Hepatocyte (in vitro differentiated cells): ENCODE measurements at regions not wholly inside any gene's neighbourhood (a gene's known extent, or its start where the extent isn't known, plus 50 kb on each side); places are given as distances from the start of the nearest gene placed in this dataset.
"Not testable (repeated sequence)": the region's sequence is repeated elsewhere in the genome, so short reads cannot be mapped to it uniquely, and the experiment has no call there.

Experiments used
- DNase-seq: peaks from one replicate; pipeline ENCODE4 v3.0.0-alpha.2; 2016; ENCODE audit warnings: low spot score
- H2AFZ ChIP-seq: fragments of 200-600 bp; sonication (generic); 2 replicates; pipeline ENCODE4 v1.6.0; 2016; ENCODE audit warnings: antibody characterized with exemption, mild to moderate bottlenecking
- H3K27ac ChIP-seq: fragments of 200-600 bp; sonication (generic); 2 replicates; pipeline ENCODE4 v1.5.1; 2016; ENCODE audit warnings: mild to moderate bottlenecking
- H3K27me3 ChIP-seq: fragments of 200-600 bp; sonication (generic); 2 replicates; pipeline ENCODE4 v1.6.1; 2016
- H3K36me3 ChIP-seq: fragments of 200-600 bp; sonication (generic); replicated peaks from 2 replicates; pipeline ENCODE4 v1.5.1; 2016; ENCODE audit warnings: low read depth; ENCODE audit not compliant: insufficient read depth
- H3K4me1 ChIP-seq: fragments of 200-600 bp; sonication (generic); 2 replicates; pipeline ENCODE4 v1.5.1; 2016; ENCODE audit warnings: mild to moderate bottlenecking, moderate library complexity; ENCODE audit not compliant: insufficient read depth
- H3K4me2 ChIP-seq: fragments of 200-600 bp; sonication (generic); 2 replicates; pipeline ENCODE4 v1.6.0; 2016
- H3K4me3 ChIP-seq: fragments of 200-600 bp; sonication (generic); 2 replicates; pipeline ENCODE4 v1.5.1; 2016; ENCODE audit warnings: mild to moderate bottlenecking
- H3K79me2 ChIP-seq: fragments of 200-600 bp; sonication (generic); 2 replicates; pipeline ENCODE4 v1.6.0; 2017; ENCODE audit warnings: mild to moderate bottlenecking
- H3K9me2 ChIP-seq: fragments of 200-600 bp; sonication (generic); replicated peaks from 2 replicates; pipeline ENCODE4 v1.6.0; 2017; ENCODE audit warnings: mild to moderate bottlenecking; ENCODE audit not compliant: insufficient read depth
- H3K9me3 ChIP-seq: fragments of 200-600 bp; sonication (generic); 2 replicates; pipeline ENCODE4 v1.5.1; 2016; ENCODE audit warnings: low read depth, mild to moderate bottlenecking
- H4K20me1 ChIP-seq: fragments of 200-600 bp; sonication (generic); 2 replicates; pipeline ENCODE4 v1.6.0; 2016; ENCODE audit warnings: mild to moderate bottlenecking; ENCODE audit not compliant: insufficient read depth, poor library complexity, severe bottlenecking
- CTCF ChIP-seq: fragments of 200-600 bp; sonication (generic); IDR thresholded peaks from 2 replicates; pipeline ENCODE4 v1.5.1; 2016; ENCODE audit warnings: antibody characterized with exemption, mild to moderate bottlenecking; ENCODE audit not compliant: poor library complexity
- EZH2 ChIP-seq: fragments of 200-600 bp; sonication (generic); IDR thresholded peaks from 2 replicates; pipeline ENCODE4 v1.6.1; 2016; ENCODE audit warnings: antibody characterized with exemption, mild to moderate bottlenecking, borderline replicate concordance
- EZH2phosphoT487 ChIP-seq: fragments of 200-600 bp; sonication (generic); IDR thresholded peaks from one replicate; pipeline ENCODE4 v1.6.1; 2018; ENCODE audit warnings: antibody characterized with exemption, mild to moderate bottlenecking, low read depth, moderate library complexity; ENCODE audit not compliant: unreplicated experiment, severe bottlenecking
- whole genome bisulfite sequencing: methylation state at CpG from one replicate; pipeline ENCODE4 v1.1.6; 2016; ENCODE audit warnings: low lambda C conversion rate; ENCODE audit errors: missing lambda C conversion rate; 5-methylcytosine and 5-hydroxymethylcytosine counted together

GRCh38 chr21:33139084-33139483 is 69.1 kb downstream of the OLIG1 start:
- H3K9me3 ChIP-seq, result no peaks in the 10 kb centered on the region
- DNase-seq, result no peak
- H3K4me1 ChIP-seq, result no peaks in the 10 kb centered on the region
- H3K27me3 ChIP-seq, result peaks cover 4% of the 10 kb centered on the region
- H3K36me3 ChIP-seq, result no peaks in the 10 kb centered on the region
- no peak overlapping the region for H3K4me2 ChIP-seq
- H4K20me1 ChIP-seq, result no peaks in the 10 kb centered on the region
- H3K4me3 ChIP-seq, result no peak overlapping the region
- WGBS, result 82% methylated on average over 18 of the region's 18 CpGs
- H3K9me2 ChIP-seq, result no peaks in the 10 kb centered on the region
- no peak overlapping the region for H2AFZ ChIP-seq
- H3K79me2 ChIP-seq, result no peaks in the 10 kb centered on the region
- no peak overlapping the region for H3K27ac ChIP-seq
- TF ChIP-seq EZH2phosphoT487 (no peak), CTCF (no peak), EZH2 (no peak)

GRCh38 chr21:33140288-33140687 is 70.3 kb downstream of the OLIG1 start:
- H2AFZ ChIP-seq, result no peak overlapping the region
- no peaks in the 10 kb centered on the region for H3K4me1 ChIP-seq
- no peaks in the 10 kb centered on the region for H3K79me2 ChIP-seq
- H3K4me2 ChIP-seq, result no peak overlapping the region
- WGBS, result 72% methylated on average over 2 of the region's 2 CpGs
- DNase-seq, result no peak
- TF ChIP-seq EZH2, result no peak
- TF ChIP-seq EZH2phosphoT487, result no peak
- no peak for TF ChIP-seq CTCF
- no peak overlapping the region for H3K27ac ChIP-seq
- H3K9me2 ChIP-seq, result no peaks in the 10 kb centered on the region
- H4K20me1 ChIP-seq, result no peaks in the 10 kb centered on the region
- H3K27me3 ChIP-seq, result no peaks in the 10 kb centered on the region
- no peaks in the 10 kb centered on the region for H3K36me3 ChIP-seq
- H3K4me3 ChIP-seq, result no peak overlapping the region
- H3K9me3 ChIP-seq, result no peaks in the 10 kb centered on the region

GRCh38 chr21:33146467-33146866 is 76.5 kb downstream of the OLIG1 start:
- no peak overlapping the region for H3K4me2 ChIP-seq
- no peaks in the 10 kb centered on the region for H4K20me1 ChIP-seq
- H3K27me3 ChIP-seq, result peaks cover 17% of the 10 kb centered on the region
- 83% methylated on average over 4 of the region's 4 CpGs for WGBS
- H3K9me3 ChIP-seq, result no peaks in the 10 kb centered on the region
- H3K4me3 ChIP-seq, result no peak overlapping the region
- no peak for DNase-seq
- TF ChIP-seq EZH2phosphoT487, result no peak
- no peak for TF ChIP-seq EZH2
- no peak for TF ChIP-seq CTCF
- no peaks in the 10 kb centered on the region for H3K79me2 ChIP-seq
- H3K9me2 ChIP-seq, result no peaks in the 10 kb centered on the region
- H2AFZ ChIP-seq, result no peak overlapping the region
- no peak overlapping the region for H3K27ac ChIP-seq
- no peaks in the 10 kb centered on the region for H3K4me1 ChIP-seq
- H3K36me3 ChIP-seq, result no peaks in the 10 kb centered on the region

- no peak overlapping the region for H3K4me3 ChIP-seq
- H2AFZ ChIP-seq, result no peak overlapping the region
- no peak for DNase-seq
- H3K79me2 ChIP-seq, result no peaks in the 10 kb centered on the region
- peaks cover 17% of the 10 kb centered on the region for H3K27me3 ChIP-seq
- no peaks in the 10 kb centered on the region for H4K20me1 ChIP-seq
- no peak overlapping the region for H3K27ac ChIP-seq
- no peak overlapping the region for H3K4me2 ChIP-seq
- no peaks in the 10 kb centered on the region for H3K9me2 ChIP-seq
- WGBS, result 80% methylated on average over 11 of the region's 11 CpGs
- H3K36me3 ChIP-seq, result no peaks in the 10 kb centered on the region
- TF ChIP-seq CTCF (no peak), EZH2 (no peak), EZH2phosphoT487 (no peak)
- H3K9me3 ChIP-seq, result no peaks in the 10 kb centered on the region
- no peaks in the 10 kb centered on the region for H3K4me1 ChIP-seq
Measured at GRCh38 chr21:33149181-33149580, 79.2 kb downstream of the OLIG1 start.

GRCh38 chr21:33150968-33151367 is 78.8 kb upstream of the IFNAR2 start:
- peaks cover 13% of the 10 kb centered on the region for H3K27me3 ChIP-seq
- not testable (repeated sequence) for H3K79me2 ChIP-seq, H4K20me1 ChIP-seq, H3K27ac ChIP-seq, H3K4me1 ChIP-seq, H2AFZ ChIP-seq, DNase-seq, H3K9me2 ChIP-seq, H3K36me3 ChIP-seq, H3K9me3 ChIP-seq, H3K4me2 ChIP-seq, H3K4me3 ChIP-seq
- 95% methylated on average over 3 of the region's 3 CpGs for WGBS
